ENCODE measurements at regions not wholly inside any gene's neighbourhood (a gene's known extent, or its start where the extent isn't known, plus 50 kb on each side); places are given as distances from the start of the nearest gene placed in this dataset.

DNA sequence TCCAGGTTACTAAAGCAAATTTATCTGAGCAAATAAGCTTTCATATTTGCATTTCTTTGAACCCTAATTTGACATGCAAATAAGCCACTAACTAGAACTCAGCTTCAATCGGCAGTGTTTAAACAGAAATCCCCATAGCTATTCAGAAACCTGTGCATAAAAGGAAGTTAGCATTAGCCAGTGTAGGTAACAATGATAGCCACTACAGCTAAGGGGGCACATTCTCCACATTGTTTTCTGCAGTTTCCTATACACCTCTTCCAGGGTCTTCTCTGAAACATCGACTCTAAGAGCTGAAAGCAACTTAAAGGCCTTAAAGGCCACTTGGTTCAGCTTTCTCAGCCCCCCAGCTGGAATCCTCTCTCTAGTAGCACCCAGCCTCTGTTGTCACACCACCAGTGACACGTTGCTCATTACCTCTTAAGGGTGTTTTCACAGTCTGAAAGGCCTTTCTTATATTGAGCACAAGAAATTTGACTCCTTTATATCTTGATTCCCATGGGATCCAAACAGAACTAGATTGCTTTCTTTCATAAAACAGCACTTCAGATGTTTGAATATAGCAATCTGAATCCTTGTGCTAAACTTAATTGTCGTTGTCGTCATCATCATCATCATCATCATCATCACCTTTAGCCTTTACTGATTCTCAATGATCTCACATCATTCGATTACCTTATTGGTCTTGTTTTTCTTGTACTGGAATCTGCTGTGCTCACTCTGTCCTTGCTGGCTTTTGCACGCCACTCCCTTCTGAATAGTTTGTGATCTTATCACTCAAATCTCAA lies 93.9 kb upstream of the DAB1 start:
- intact Hi-C loops (cut with micrococcal nuclease; ENCODE audit: unreplicated experiment) = no loop called here
- H3K4me3 ChIP-seq (ENCODE audit: low read depth, low read length, poor library complexity, severe bottlenecking) = no peak overlapping the region
- no TSS peak for BruUV-seq (replicated peaks)
- ChIA-PET CTCF (no interaction called here), POLR2A (ENCODE audit: low non-redundant PET) (interaction anchor here (0.6 kb wide), 1 partner anchor 1551 kb away, joined by 6 read pairs; no protein-coding TSS in a partner anchor)
- no peaks in the 10 kb centered on the region for H3K27me3 ChIP-seq (replicated peaks; ENCODE audit: insufficient read depth, low read depth, low read length, poor library complexity)
- H3K9me3 ChIP-seq (ENCODE audit: low read depth, low read length, poor library complexity, severe bottlenecking) = no peaks in the 10 kb centered on the region
- peaks cover 21% of the 10 kb centered on the region for H3K4me1 ChIP-seq (ENCODE audit: insufficient read depth, low read length, poor library complexity, severe bottlenecking)
- no peak overlapping the region for H3K27ac ChIP-seq (ENCODE audit: low read depth, low read length, poor library complexity, severe bottlenecking)
- H3K36me3 ChIP-seq (ENCODE audit: insufficient read depth, low read length, poor library complexity, severe bottlenecking) = no peaks in the 10 kb centered on the region
- peak; percentile 27 for DNase-seq (ENCODE audit: low spot score)
- no peak for TF ChIP-seq EZH2 (IDR thresholded peaks at IDR 0.05; ENCODE audit: borderline replicate concordance, low read depth, low read length, poor library complexity, severe bottlenecking)
- TF ChIP-seq, protein P1, sequence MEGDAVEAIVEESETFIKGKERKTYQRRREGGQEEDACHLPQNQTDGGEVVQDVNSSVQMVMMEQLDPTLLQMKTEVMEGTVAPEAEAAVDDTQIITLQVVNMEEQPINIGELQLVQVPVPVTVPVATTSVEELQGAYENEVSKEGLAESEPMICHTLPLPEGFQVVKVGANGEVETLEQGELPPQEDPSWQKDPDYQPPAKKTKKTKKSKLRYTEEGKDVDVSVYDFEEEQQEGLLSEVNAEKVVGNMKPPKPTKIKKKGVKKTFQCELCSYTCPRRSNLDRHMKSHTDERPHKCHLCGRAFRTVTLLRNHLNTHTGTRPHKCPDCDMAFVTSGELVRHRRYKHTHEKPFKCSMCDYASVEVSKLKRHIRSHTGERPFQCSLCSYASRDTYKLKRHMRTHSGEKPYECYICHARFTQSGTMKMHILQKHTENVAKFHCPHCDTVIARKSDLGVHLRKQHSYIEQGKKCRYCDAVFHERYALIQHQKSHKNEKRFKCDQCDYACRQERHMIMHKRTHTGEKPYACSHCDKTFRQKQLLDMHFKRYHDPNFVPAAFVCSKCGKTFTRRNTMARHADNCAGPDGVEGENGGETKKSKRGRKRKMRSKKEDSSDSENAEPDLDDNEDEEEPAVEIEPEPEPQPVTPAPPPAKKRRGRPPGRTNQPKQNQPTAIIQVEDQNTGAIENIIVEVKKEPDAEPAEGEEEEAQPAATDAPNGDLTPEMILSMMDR (conservative IDR thresholded peaks at IDR 0.05; ENCODE audit: low read depth, low read length) = no peak

DNA sequence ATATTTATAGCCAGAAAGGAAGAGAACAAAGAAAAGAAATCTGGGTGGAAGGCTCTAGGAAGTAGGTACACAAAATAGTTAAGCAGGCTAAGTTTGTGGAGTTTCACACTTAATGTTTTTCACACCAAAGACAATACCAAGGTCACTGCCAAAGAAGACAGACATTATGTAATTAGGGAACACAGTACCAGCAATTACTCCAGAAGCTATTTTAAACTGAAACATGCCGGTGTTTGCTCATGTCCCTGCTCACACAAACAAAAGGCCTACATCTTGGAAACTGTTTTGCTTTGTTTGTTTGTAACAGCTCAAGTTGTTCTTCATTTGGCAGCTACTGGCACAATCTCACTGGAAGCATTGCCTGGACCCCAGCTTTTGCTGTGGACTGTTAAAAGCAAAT lies 88.5 kb upstream of the DAB1 start:
- Histone ChIP-seq H3K4me3 (ENCODE audit: low read depth, low read length, poor library complexity, severe bottlenecking) (no peak overlapping the region), H3K27ac (ENCODE audit: low read depth, low read length, poor library complexity, severe bottlenecking) (no peak overlapping the region), H3K36me3 (ENCODE audit: insufficient read depth, low read length, poor library complexity, severe bottlenecking) (no peaks in the 10 kb centered on the region), H3K9me3 (ENCODE audit: low read depth, low read length, poor library complexity, severe bottlenecking) (no peaks in the 10 kb centered on the region), H3K4me1 (ENCODE audit: insufficient read depth, low read length, poor library complexity, severe bottlenecking) (peaks cover 13% of the 10 kb centered on the region), H3K27me3 (replicated peaks; ENCODE audit: insufficient read depth, low read depth, low read length, poor library complexity) (no peaks in the 10 kb centered on the region)
- TF ChIP-seq EZH2 (IDR thresholded peaks at IDR 0.05; ENCODE audit: borderline replicate concordance, low read depth, low read length, poor library complexity, severe bottlenecking) = no peak
- TF ChIP-seq, protein P1 (conservative IDR thresholded peaks at IDR 0.05; ENCODE audit: low read depth, low read length) = no peak
- DNase-seq (ENCODE audit: low spot score) = no peak
- ChIA-PET POLR2A (ENCODE audit: low non-redundant PET) (interaction anchor here (0.6 kb wide), 1 partner anchor 39 kb away, joined by 3 read pairs; no protein-coding TSS in a partner anchor), CTCF (no interaction called here)
- intact Hi-C loops (cut with micrococcal nuclease; ENCODE audit: unreplicated experiment) = no loop called here
- no TSS peak for BruUV-seq (replicated peaks)

DNA sequence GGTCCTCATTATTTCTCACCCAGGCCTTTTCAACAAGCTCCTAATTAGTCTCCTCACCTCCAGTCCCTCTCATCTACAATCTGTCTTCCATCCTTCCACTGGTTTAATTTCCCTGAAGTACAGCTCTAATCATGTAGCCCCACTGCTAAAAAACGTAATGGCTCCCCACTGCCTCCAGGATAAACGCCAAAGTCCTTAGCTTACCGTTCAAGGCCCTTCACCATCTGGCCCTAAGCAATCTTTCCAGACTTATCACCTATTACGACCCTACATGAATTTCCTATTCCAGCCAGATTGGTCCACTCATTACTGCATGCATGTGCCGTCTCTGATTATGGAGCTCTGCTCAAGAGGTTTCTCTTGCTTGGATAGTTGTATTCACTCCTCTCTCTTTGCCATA lies 83.1 kb upstream of the DAB1 start:
- TF ChIP-seq EZH2 (IDR thresholded peaks at IDR 0.05; ENCODE audit: borderline replicate concordance, low read depth, low read length, poor library complexity, severe bottlenecking) = no peak
- TF ChIP-seq, protein P1 (conservative IDR thresholded peaks at IDR 0.05; ENCODE audit: low read depth, low read length) = no peak
- Histone ChIP-seq H3K4me3 (ENCODE audit: low read depth, low read length, poor library complexity, severe bottlenecking) (no peak overlapping the region), H3K9me3 (ENCODE audit: low read depth, low read length, poor library complexity, severe bottlenecking) (no peaks in the 10 kb centered on the region), H3K4me1 (ENCODE audit: insufficient read depth, low read length, poor library complexity, severe bottlenecking) (peaks cover 3% of the 10 kb centered on the region), H3K36me3 (ENCODE audit: insufficient read depth, low read length, poor library complexity, severe bottlenecking) (no peaks in the 10 kb centered on the region), H3K27ac (ENCODE audit: low read depth, low read length, poor library complexity, severe bottlenecking) (no peak overlapping the region), H3K27me3 (replicated peaks; ENCODE audit: insufficient read depth, low read depth, low read length, poor library complexity) (no peaks in the 10 kb centered on the region)
- ChIA-PET POLR2A (ENCODE audit: low non-redundant PET) (no interaction called here), CTCF (no interaction called here)
- no peak for DNase-seq (ENCODE audit: low spot score)
- intact Hi-C loops (cut with micrococcal nuclease; ENCODE audit: unreplicated experiment) = no loop called here
- no TSS peak for BruUV-seq (replicated peaks)
